ENCODE measurements at regions not wholly inside any gene's neighbourhood (a gene's known extent, or its start where the extent isn't known, plus 50 kb on each side); places are given as distances from the start of the nearest gene placed in this dataset.

GRCh38 chr2:173659509-173659908 is 304.8 kb downstream of the CDCA7 start:
- Mint-ChIP-seq H3K4me1 (ENCODE audit: unreplicated experiment) (peaks cover 5% of the 10 kb centered on the region), H3K27ac (no peak overlapping the region), H3K36me3 (no peaks in the 10 kb centered on the region), H3K4me3 (no peak overlapping the region), H3K9me3 (peaks cover 8% of the 10 kb centered on the region), H3K27me3 (peaks cover 26% of the 10 kb centered on the region)
- TF ChIP-seq, protein P1, sequence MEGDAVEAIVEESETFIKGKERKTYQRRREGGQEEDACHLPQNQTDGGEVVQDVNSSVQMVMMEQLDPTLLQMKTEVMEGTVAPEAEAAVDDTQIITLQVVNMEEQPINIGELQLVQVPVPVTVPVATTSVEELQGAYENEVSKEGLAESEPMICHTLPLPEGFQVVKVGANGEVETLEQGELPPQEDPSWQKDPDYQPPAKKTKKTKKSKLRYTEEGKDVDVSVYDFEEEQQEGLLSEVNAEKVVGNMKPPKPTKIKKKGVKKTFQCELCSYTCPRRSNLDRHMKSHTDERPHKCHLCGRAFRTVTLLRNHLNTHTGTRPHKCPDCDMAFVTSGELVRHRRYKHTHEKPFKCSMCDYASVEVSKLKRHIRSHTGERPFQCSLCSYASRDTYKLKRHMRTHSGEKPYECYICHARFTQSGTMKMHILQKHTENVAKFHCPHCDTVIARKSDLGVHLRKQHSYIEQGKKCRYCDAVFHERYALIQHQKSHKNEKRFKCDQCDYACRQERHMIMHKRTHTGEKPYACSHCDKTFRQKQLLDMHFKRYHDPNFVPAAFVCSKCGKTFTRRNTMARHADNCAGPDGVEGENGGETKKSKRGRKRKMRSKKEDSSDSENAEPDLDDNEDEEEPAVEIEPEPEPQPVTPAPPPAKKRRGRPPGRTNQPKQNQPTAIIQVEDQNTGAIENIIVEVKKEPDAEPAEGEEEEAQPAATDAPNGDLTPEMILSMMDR (conservative IDR thresholded peaks at IDR 0.05), result no peak
- no peak for DNase-seq (ENCODE audit: extremely low spot score, unreplicated experiment)

GRCh38 chr2:173661586-173661985 is 303.6 kb downstream of the SP3 start:
- Mint-ChIP-seq H3K4me3 (no peak overlapping the region), H3K36me3 (no peaks in the 10 kb centered on the region), H3K27me3 (peaks cover 17% of the 10 kb centered on the region), H3K4me1 (ENCODE audit: unreplicated experiment) (peaks cover 9% of the 10 kb centered on the region), H3K9me3 (peaks cover 6% of the 10 kb centered on the region), H3K27ac (no peak overlapping the region)
- no peak for DNase-seq (ENCODE audit: extremely low spot score, unreplicated experiment)
- TF ChIP-seq, protein P1 (conservative IDR thresholded peaks at IDR 0.05), result no peak

DNA sequence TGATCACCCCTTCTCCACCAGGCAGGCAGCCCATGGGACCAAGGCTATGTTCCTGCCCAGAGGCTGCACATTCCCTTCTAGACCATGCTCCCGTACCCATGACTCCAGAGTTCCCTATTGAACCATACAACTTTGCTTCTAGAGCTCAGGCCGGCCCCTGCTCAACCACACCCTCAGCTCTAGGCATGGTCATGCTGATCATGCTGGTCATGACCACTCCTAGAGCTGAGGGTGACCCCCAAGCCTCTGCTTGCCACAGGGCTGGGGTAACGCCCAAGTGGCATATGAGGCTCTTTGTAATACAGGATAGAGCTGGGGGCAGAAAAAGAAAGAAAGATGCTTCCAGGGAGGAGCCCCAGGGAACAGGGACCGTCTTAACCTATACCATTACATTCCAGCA is 301.8 kb downstream of the SP3 start:
- H3K4me1 Mint-ChIP-seq (ENCODE audit: unreplicated experiment), result peaks cover 9% of the 10 kb centered on the region
- no peak overlapping the region for H3K4me3 Mint-ChIP-seq
- H3K9me3 Mint-ChIP-seq, result no peaks in the 10 kb centered on the region
- H3K27ac Mint-ChIP-seq, result no peak overlapping the region
- peaks cover 16% of the 10 kb centered on the region for H3K27me3 Mint-ChIP-seq
- no peak for DNase-seq (ENCODE audit: extremely low spot score, unreplicated experiment)
- TF ChIP-seq, protein P1 (conservative IDR thresholded peaks at IDR 0.05), result no peak
- no peaks in the 10 kb centered on the region for H3K36me3 Mint-ChIP-seq

DNA sequence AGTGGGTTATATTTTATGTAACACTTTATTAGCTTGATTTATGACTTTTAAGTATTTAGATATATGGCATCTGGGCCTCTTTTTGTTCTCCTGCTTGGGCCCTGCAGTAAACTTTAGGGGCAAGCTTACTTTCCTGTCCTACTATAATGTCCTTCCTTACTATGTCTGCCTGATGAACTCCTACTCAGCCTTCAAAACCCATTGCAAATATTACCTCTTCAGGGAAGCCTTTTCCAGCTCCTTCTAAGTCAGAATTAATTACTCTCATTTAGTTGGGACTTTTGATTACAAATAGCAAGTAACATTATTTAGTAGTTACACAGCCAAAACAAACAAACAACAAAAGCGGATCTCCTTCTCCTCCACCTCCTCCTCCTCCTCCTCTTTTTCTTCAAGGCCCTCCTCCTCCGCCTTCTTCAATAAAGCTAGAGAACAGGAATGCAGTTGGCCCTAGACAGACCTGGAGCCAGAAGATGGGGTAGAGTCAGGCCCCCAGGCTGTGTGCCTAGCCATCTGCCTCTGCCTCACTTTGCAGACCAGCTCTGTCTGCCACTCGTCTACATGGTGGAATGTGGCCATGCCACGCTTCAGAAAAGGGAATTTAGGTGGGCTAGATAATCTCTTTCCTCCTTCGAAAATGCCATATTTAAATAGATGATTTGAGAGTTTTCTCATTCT is 301.2 kb downstream of the SP3 start:
- no peak overlapping the region for H3K27ac Mint-ChIP-seq
- peaks cover 13% of the 10 kb centered on the region for H3K27me3 Mint-ChIP-seq
- TF ChIP-seq, protein P1 (conservative IDR thresholded peaks at IDR 0.05), result no peak

GRCh38 chr2:173664513-173664910 is 300.7 kb downstream of the SP3 start:
- no peak overlapping the region for H3K27ac Mint-ChIP-seq
- DNase-seq (ENCODE audit: extremely low spot score, unreplicated experiment), result no peak
- H3K9me3 Mint-ChIP-seq, result no peaks in the 10 kb centered on the region
- H3K27me3 Mint-ChIP-seq, result peaks cover 13% of the 10 kb centered on the region
- no peak overlapping the region for H3K4me3 Mint-ChIP-seq
- TF ChIP-seq, protein P1 (conservative IDR thresholded peaks at IDR 0.05), result no peak
- H3K4me1 Mint-ChIP-seq (ENCODE audit: unreplicated experiment), result peaks cover 9% of the 10 kb centered on the region
- H3K36me3 Mint-ChIP-seq, result no peaks in the 10 kb centered on the region

More for the DNA sequence above, 301.2 kb downstream of the SP3 start:
- no peaks in the 10 kb centered on the region for H3K36me3 Mint-ChIP-seq
- H3K4me1 Mint-ChIP-seq (ENCODE audit: unreplicated experiment), result peaks cover 9% of the 10 kb centered on the region
- H3K4me3 Mint-ChIP-seq, result no peak overlapping the region
- DNase-seq (ENCODE audit: extremely low spot score, unreplicated experiment), result no peak
- H3K9me3 Mint-ChIP-seq, result no peaks in the 10 kb centered on the region

Measured in type B pancreatic cell (in vitro differentiated cells).